EH (cell line): ENCODE measurements at regions not wholly inside any gene's neighbourhood (a gene's known extent, or its start where the extent isn't known, plus 50 kb on each side); places are given as distances from the start of the nearest gene placed in this dataset.
"Not testable (repeated sequence)": the region's sequence is repeated elsewhere in the genome, so short reads cannot be mapped to it uniquely, and the experiment has no call there.

Experiments used
- DNase-seq: peaks from one replicate; pipeline ENCODE4 v3.0.0-alpha.2; 2015; ENCODE audit warnings: low read depth

- DNase-seq = no peak
These were observed 99.4 kb upstream of the C9orf72 start for GRCh38 chr9:27672718-27673117.

DNA sequence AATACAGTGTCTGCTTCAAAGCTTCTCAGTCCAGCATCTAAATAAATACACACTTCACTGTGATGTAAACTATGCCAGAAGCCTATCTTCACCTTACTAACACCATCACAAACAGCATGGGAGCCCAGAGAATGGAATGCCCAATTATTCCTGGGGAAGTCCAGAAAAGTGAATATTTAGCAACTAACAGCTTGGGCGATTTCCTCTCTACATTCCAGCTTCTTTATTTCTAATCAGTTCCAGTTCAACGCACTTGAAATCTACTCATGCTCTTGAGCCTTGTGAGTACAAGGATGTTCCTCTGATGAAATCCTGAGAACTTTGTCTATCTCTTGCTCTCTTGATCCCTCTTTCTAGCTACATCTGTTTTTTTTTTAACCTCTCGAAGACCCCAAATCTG, 100.4 kb upstream of the C9orf72 start:
- DNase-seq = no peak

DNA sequence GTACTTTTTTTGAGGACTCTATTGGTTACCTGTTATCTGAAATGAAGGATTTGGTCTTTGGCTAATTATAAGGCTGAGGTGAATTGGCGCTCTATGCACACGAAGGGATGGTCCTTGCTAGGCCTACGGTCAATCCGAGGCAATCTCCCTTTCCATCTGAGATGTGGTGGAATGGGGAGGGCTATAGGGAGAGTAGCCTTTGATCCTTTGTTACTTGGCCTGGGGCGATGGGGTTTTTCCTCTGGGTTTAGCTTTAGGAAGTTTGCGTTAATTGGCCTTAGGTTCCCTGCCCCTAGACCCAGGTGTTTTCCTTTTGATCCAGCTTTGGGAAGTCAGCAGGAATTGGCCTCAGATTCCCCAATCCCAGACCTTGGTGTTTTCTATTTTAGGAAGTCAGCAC, 102.1 kb upstream of the C9orf72 start:
- no peak for DNase-seq

DNA sequence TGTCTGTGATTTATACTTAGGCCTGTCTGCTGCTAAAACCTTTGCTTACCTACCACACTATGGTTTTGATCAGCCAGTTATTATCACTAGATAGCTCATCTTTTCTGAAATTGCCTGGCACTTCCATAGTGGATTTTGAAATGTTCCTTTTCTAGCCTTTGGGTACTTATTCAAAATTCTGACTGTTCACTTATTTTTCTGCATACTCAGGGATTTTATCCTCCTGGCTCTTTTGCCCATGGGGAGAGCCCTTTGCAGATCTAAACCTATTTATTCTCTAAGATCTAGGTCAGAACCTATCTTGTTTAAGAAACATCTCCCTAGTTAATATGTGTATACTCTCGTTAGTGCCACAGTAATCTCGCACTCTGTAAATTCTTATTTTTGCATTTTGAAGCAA, 103.5 kb upstream of the C9orf72 start:
- DNase-seq = no peak

GRCh38 chr9:27679338-27679737, 106.1 kb upstream of the C9orf72 start:
- DNase-seq = no peak

GRCh38 chr9:27683181-27683580, 109.9 kb upstream of the C9orf72 start:
- no peak for DNase-seq

- DNase-seq = no peak
These were observed 115.7 kb upstream of the C9orf72 start for GRCh38 chr9:27688954-27689353.

DNA sequence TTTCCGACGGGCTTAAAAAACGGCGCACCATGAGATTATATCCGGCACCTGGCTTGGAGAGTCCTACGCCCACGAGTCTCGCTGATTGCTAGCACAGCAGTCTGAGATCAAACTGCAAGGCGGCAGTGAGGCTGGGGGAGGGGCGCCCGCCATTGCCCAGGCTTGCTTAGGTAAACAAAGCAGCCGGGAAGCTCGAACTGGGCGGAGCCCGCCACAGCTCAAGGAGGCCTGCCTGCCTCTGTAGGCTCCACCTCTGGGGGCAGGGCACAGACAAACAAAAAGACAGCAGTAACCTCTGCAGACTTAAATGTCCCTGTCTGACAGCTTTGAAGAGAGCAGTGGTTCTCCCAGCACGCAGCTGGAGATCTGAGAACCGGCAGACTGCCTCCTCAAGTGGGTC, 117.5 kb upstream of the C9orf72 start:
- DNase-seq = not testable (repeated sequence)

GRCh38 chr9:27699621-27700020, 126.3 kb upstream of the C9orf72 start:
- DNase-seq = no peak

DNA sequence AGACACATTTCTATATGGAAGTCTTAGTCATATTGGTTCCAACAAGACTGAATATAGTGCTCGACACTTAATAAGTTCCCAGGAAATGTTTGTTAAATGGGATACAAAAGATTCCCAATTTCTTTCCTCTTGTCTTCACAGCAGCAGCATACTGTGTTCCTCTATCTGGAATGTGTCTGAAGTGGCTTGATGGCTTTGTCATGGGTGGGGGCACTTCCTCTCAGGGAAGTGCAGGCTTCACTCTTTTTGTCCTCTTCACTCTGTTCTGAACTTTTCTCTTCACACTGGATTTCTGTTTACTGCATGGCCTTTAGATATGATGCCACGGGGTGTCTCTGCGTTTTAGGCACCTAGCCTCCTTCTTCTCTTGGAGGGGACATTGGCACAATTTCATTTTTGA, 127.7 kb upstream of the C9orf72 start:
- no peak for DNase-seq

DNA sequence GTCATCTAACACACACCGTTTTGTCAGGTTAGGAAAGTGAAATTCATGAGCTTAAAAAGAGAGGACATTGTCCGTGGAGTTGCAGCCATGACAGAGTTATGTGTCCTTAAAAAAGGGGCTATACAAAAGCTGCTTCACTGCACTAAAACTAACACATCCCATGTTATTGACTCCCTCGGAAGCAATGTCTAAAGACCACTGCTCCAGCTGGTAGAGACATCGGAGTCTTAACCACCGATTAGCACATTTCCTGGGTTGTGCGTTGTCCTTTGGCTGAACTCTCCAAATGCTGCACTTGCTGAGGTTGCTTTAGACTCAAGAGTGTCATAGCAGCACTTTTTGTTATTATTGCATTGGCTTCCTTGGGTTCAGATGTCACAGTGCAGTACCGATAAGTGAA, 128.3 kb upstream of the C9orf72 start:
- no peak for DNase-seq

- DNase-seq = no peak
These were observed 130.1 kb upstream of the C9orf72 start for GRCh38 chr9:27703216-27703980.

DNA sequence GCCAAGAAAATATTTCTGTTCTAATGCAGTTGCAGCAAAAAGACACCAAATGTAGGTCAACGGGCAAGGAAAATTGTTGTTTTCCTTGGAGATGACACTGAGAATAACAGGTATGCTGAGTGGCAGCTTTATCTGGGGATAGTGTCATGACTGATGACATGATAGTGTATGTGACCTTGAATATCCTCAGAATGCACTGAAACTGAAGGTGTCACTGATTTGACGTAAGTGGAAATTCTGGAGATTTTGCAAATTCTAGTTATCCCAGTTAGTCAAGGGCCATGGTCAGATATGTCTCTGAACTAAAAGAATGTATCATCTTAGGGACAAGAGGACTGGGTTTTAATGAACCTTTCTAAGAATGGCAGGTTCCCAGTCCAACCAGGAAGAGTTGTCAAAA, 138.0 kb upstream of the C9orf72 start:
- no peak for DNase-seq

- DNase-seq = no peak
These were observed 139.5 kb upstream of the C9orf72 start for GRCh38 chr9:27712806-27713205.

GRCh38 chr9:27714388-27714787, 141.1 kb upstream of the C9orf72 start:
- DNase-seq = no peak

- no peak for DNase-seq
These were observed 142.4 kb upstream of the C9orf72 start for GRCh38 chr9:27715651-27716050.

DNA sequence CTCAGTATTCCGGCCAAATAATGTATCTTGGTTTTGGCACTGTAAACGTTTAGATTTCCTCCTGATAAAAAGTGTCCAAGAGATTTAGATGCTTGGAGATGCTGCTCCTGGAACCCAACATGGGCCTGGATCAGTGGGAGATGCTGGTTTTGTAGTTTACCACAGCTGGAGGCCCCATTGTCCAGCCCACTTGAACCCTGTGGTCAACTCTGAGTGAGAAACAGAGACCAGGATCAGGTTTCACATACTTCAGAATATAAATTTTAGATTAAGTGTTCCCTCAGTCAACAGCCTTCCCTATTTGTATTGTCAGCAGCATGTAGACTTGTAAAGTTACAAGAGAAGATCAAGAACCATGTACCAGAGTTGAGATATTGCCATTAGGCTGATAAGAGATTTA, 144.7 kb upstream of the C9orf72 start:
- DNase-seq = no peak

DNA sequence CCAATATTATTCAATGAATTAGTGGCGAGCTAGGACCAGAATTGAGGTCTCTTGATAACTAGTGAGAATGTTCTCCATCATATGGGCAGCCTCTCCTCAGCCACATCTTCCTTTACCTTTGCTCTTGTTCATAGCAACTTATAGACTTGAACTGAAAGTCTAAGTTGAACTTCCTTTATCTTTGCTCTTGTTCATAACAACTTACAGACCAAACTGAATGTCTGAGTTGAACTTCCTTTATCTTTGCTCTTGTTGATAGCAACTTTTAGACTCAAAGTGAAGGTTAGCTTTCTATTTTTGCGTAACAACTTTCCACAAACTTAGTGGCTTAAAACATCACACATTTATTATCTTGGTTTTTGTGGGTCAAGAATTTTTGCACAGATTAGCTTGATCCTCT, 146.4 kb upstream of the C9orf72 start:
- no peak for DNase-seq

DNA sequence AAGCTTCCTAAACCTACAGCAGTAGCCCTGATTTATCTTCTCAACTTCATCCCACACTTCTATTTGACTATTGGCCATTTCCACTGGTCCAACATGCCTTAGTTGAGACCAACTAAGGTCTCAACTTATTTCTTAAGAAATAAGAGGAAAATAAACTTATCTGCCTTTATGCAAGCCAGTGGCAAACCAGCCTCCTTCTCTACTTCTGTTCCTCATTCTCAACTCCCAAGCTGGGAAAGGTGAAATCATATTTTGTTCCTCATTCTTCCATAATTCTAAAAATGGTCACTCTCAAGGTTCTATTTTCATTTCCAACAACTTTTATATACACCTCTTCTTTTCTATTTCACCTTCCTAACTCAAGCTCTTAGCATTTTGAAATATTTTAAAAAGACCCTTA, 149.6 kb upstream of the C9orf72 start:
- DNase-seq = no peak

DNA sequence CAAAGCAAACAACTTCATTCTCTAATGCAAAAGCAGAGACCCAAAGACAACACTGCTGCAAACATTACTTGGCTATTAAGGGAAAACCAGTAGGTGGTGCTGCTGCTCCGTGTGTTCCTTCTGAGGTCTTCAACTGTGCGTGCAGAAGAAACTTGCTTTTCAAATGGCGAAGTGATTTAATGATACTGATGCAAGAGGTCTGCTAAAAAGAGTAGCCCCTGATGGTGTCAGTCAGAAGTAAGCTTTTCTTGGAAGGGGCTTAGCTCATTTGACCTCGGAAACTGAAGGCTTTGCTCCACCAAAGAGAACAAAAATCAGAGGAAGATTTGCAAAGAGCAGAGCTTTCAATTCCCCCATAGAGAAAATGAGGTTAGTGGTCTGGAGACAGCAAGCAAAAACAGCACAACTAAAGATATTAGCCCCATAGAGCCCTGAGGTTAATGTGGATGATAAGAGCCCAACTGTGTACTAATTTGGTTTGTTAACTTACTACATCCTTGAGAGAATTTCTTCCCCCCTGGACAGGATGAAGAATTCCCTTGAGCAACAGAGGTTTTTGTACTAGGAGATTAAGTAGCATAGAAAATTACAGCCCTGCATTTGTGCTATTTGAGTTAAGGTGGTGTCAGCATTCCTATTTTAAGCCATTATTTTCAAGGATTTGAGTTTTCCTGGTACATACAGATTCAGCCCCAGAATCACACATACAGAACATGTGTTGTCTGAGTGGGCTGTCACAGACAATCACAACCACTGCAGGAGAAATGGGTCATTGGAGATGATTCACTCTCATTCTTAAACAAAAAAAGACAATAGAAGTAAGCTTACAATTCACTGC, 153.2 kb upstream of the C9orf72 start:
- DNase-seq = peak; percentile 36

- no peak for DNase-seq
These were observed 159.2 kb upstream of the C9orf72 start for GRCh38 chr9:27732494-27732893.

DNA sequence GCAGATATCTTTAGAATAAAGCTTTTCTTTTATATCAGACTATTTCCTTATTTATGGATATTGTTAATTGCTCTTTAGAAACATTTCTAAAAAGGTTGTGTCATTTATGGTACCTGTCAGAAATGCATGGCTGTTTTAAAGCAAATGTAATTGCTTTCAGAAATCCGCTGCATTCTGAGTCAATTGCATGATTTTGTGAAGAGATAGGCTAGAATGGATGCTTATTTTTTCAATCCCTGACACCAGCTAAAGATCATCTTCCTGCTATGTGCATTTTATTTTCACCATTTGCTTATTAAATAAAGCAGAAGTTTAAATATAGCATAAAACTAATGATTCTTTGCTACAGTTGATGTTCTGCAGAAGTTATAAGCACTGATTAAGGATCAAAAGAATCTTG, 170.2 kb upstream of the C9orf72 start:
- no peak for DNase-seq

- no peak for DNase-seq
These were observed 174.2 kb upstream of the C9orf72 start for GRCh38 chr9:27747450-27747849.

DNA sequence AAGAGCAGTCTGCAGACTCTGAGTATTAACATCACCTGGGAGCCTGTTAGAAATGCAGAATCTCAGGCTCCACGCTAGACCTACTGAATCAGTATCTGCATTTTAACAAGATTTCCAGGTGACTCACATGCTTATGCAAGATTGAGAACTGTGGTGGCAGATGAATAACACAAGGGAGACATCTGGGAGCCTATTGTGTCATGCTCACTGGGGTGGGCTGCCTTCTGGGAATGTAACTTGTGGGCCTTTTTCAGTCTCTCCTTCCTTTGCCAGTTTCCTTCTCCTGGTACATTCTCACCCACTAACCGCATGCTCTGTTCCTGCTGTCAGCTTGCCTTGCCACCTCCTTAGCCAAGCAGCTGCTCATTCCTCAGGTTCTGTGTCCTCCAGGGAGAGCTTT, 176.6 kb upstream of the C9orf72 start:
- DNase-seq = no peak
